Sciatic nerve (tissue), 2 donors: ENCODE measurements at regions not wholly inside any gene's neighbourhood (a gene's known extent, or its start where the extent isn't known, plus 50 kb on each side); places are given as distances from the start of the nearest gene placed in this dataset.

Source experiments
- ATAC-seq: fragments of 200-7000 bp; cut with Tn5 transposase; one replicate; pipeline ENCODE4 v1.9.1; 2020; ENCODE audit warnings: mild to moderate bottlenecking, moderate library complexity
- DNase-seq: peaks from one replicate; pipeline ENCODE4 v3.0.0-alpha.2; 2020; ENCODE audit warnings: low spot score
- intact Hi-C: fragments of 100-400 bp; cut with DNase I; formaldehyde crosslinking; loops from one replicate; pipeline ENCODE4 v1.14.2; 2022
- donor health status: DM: no; HTN: no; CAD: no.
- donor health status: DM: no; HTN: no; CAD: no.

GRCh38 chr1:115211071-115211745, 121.9 kb upstream of the TSPAN2 start:
- intact Hi-C loops, result no loop called here
- DNase-seq (no peak), ATAC-seq (peak; percentile 38)

- no peak for DNase-seq
- intact Hi-C loops, result no loop called here
- no peak for ATAC-seq
Measured at GRCh38 chr1:115210302-115210711, 121.0 kb upstream of the TSPAN2 start.

- ATAC-seq, result no peak
- no peak for DNase-seq
- intact Hi-C loops, result no loop called here
Measured at GRCh38 chr1:115204513-115204912, 115.2 kb upstream of the TSPAN2 start.

DNA sequence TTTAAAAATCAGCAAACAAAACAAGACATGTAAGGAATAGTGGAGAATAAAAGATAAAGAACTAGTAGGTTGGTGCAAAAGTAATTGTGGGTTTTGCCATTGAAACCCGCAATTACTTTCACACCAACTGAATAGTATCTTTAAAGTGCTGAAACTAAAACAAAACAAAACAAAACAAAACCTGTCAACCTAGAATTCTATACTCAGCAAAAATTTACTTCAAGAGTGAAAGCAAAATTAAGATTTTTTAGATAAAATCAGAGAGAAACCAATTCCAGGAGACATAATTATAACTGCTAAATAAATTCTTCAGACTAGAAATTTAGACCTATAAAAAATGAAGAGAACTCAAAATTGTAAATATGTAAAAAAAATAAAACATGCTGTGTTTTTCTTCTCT, 114.0 kb upstream of the TSPAN2 start:
- ATAC-seq, result no peak
- no peak for DNase-seq
- intact Hi-C loops, result no loop called here

GRCh38 chr1:115201598-115201997, 112.3 kb upstream of the TSPAN2 start:
- intact Hi-C loops, result no loop called here
- ATAC-seq (no peak), DNase-seq (no peak)

- DNase-seq (no peak), ATAC-seq (peak; percentile 70)
- intact Hi-C loops, result no loop called here
Measured at GRCh38 chr1:115199416-115200132, 110.3 kb upstream of the TSPAN2 start.

DNA sequence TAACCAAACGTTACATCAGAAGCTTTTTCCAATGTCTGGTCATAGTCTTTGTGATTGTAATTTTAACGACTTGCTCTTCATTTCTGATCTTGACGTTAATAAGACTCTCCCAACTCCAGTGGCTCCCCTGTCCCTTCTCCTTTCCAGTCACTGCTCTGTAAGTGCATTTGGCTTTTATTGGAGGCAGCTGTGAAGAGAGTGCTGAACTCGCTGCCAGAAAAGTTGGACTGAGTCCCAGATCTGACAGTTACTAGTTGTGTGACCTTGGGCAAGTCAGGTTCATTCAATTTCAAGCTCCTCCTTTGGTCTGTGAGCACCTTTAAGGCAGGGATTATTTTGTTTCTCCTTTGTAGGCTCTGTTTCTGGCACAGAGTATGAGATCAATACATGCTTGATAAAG, 109.6 kb upstream of the TSPAN2 start:
- peak; percentile 64 for ATAC-seq
- no peak for DNase-seq
- intact Hi-C loops, result no loop called here

GRCh38 chr1:115196296-115196695, 107.0 kb upstream of the TSPAN2 start:
- DNase-seq (no peak), ATAC-seq (no peak)
- intact Hi-C loops, result no loop called here

- no peak for ATAC-seq
- no peak for DNase-seq
- intact Hi-C loops, result no loop called here
Measured at GRCh38 chr1:115194506-115194905, 105.2 kb upstream of the TSPAN2 start.

- intact Hi-C loops, result no loop called here
- no peak for ATAC-seq
- no peak for DNase-seq
Measured at GRCh38 chr1:115193046-115193828, 103.9 kb upstream of the TSPAN2 start.

- DNase-seq, result no peak
- intact Hi-C loops, result no loop called here
- no peak for ATAC-seq
Measured at GRCh38 chr1:115192200-115192767, 103.0 kb upstream of the TSPAN2 start.

GRCh38 chr1:115191691-115192090, 102.4 kb upstream of the TSPAN2 start:
- ATAC-seq, result peak; percentile 21
- intact Hi-C loops, result no loop called here

GRCh38 chr1:115190540-115191170, 101.4 kb upstream of the TSPAN2 start:
- no peak for DNase-seq
- intact Hi-C loops, result no loop called here
- ATAC-seq, result peak; percentile 19

More at GRCh38 chr1:115191691-115192090, 102.4 kb upstream of the TSPAN2 start:
- no peak for DNase-seq

DNA sequence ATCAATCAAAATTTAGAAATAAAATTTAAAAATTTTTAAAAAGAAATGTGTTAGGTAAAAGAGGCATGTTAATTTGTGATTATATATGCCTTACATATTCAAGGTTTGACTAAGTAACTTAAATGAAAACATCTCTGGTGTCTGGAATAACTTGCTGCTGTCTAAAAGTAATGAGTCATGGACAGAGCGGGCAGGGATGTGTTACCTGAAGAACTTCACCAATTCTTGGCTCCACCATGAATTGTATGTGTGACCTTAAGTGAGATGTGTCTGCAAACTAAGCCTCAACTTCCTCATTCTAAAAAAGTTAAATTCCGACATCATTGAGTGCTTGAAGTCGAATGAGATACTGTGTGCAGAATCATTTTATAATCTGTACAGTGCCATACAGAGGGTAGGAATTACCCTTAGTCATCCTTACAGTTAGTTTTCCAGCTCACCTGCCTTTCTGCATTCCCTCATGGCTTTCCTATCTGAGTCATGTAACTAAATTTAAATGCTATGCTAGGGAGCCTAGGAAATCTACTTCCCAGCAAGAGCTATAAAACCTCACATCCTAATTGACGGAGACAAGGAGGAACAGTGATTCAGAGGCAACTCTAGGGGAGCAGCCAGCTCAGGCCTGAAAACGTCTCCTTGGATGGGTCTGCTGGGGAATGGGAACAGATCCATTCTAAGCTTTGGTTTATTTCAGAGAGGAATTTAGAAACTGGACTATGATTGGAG, 100.7 kb upstream of the TSPAN2 start:
- intact Hi-C loops, result no loop called here
- no peak for DNase-seq

DNA sequence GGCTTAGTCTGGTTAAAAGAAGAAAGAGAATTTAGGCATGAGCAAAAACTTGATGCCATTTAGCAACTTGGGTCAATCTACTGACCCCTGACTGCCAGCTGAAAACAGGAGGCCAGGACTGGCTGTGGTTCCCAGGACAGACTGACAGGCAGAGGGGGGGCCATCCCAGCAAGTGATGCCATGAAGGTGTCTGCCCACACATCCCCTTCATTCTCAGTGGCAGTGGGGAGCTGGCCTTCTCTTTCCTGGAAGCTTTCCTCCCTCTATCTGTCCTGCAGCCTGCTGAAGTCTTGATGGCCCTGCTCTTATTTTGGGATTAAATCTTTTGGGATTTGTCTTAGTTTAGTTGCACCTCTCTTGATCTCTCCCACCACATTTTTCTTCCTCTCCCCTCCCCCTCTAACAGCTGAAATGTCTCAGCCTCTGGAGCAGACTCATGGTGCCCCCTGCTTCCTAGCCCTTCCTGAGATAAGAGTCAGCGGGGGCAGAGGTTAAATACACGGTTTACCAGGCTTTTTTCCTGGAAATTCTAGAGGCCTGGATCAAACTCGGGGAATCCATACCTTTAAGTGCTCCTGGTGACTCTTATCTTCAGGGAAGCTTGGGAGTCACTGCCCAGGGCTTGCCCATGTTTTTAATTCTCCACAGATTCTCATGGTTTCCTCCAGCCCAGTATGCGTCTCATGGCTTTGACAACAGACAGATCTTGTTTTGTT, 99.5 kb upstream of the TSPAN2 start:
- DNase-seq, result no peak
- no peak for ATAC-seq
- intact Hi-C loops, result no loop called here

More for the DNA sequence above, 100.7 kb upstream of the TSPAN2 start:
- ATAC-seq, result peak; percentile 47

DNA sequence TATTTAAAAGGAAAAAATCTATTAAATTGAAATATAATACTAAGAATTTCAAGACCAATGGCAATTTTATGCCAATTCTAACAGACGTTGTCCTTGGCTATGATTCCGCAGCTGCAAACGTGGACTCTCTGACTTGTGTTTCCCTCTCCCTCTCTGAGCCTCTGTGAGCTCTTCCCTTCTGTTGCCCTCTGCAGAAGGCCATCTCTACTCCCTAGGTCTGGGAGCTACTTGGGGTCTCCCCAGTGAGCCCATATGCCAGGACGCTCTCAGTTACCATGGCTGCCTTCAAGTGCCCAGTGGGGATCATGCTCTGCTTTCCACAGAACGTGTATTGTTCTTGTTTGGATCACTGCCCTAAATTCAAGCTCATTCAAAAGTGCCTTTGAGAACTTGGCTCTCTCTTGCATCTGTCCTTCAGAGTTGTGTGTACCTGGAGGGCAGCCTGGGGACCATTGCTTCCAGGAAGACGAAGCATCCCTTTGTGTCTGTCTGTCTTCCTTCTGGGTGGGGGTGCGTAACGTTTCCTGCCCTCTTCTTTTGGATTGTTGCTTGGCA, 97.5 kb upstream of the TSPAN2 start:
- DNase-seq (no peak), ATAC-seq (peak; percentile 12)
- intact Hi-C loops, result no loop called here

- ATAC-seq (no peak), DNase-seq (no peak)
- intact Hi-C loops, result no loop called here
Measured at GRCh38 chr1:115185336-115185735, 96.0 kb upstream of the TSPAN2 start.

DNA sequence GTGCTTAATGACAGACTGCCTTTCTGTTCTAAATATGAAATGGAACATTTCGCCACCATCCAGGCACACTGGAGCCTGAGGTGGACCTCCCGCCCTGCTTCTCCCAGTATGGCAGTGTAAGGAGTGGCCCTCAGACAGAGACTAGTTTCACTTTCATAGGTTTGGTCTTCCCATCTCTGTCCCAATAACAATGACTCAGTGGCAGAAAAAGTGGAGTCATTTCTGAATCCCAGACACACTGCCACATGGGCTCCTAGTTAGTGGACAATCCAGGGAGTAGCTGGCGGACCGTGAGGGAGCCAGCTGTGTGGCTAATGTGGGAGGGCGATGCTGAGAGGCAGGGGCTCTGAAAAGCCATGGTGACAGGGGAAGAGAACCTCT, 95.6 kb upstream of the TSPAN2 start:
- intact Hi-C loops, result no loop called here
- peak; percentile 56 for ATAC-seq
- no peak for DNase-seq
